A549 (cell line): ENCODE measurements at regions not wholly inside any gene's neighbourhood (a gene's known extent, or its start where the extent isn't known, plus 50 kb on each side); places are given as distances from the start of the nearest gene placed in this dataset.

ENCODE experiments used
- ATAC-seq, 2 experiments: fragments of 200-7000 bp in 1 of 2; fragments of >200 bp in 1 of 2; cut with Nextera tagmentation in 1 of 2; cut with Tn5 transposase in 1 of 2; 3 replicates each; pipeline versions ENCODE4 v1.8.0 to v1.9.1; 2018 to 2020; ENCODE audit warnings: mild to moderate bottlenecking in 1 of 2, moderate library complexity in 1 of 2
- CTCF ChIA-PET: fragments of 300-600 bp; sonication (Branson Sonifier 250); formaldehyde crosslinking; extraction: SDS; loops from one replicate; lab custom pipeline; 2021; ENCODE audit warnings: antibody characterized with exemption, inconsistent platforms; lab: Yijun Ruan, JAX
- POLR2A ChIA-PET: fragments of 350-600 bp; formaldehyde crosslinking; extraction: SDS; loops from one replicate; lab custom pipeline; 2021; ENCODE audit warnings: antibody characterized with exemption, inconsistent platforms; lab: Yijun Ruan, JAX
- DNase-seq, 2 experiments: peaks; one replicate each; pipeline versions ENCODE4 v3.0.0 to v3.0.0-alpha.2; 2011 to 2016; ENCODE audit warnings: low read depth in 1 of 2, low spot score in 1 of 2
- FAIRE-seq: peaks from 2 replicates; lab custom pipeline; 2011; peaks lifted over from hg19 to GRCh38; lab: Jason Lieb, UNC
- H3K27ac ChIP-seq, 2 experiments: fragments of >200 bp; sonication (Bioruptor Twin); formaldehyde crosslinking; 3 replicates each; pipeline ENCODE4 v1.5.1; 2016 to 2017
- H3K4me1 ChIP-seq: fragments of >200 bp; sonication (Bioruptor Twin); formaldehyde crosslinking; 3 replicates; pipeline ENCODE4 v1.6.1; 2016
- H3K4me2 ChIP-seq: fragments of >200 bp; sonication (Bioruptor Twin); formaldehyde crosslinking; 3 replicates; pipeline ENCODE4 v1.6.1; 2016
- H3K4me3 ChIP-seq: fragments of >200 bp; sonication (Bioruptor Twin); formaldehyde crosslinking; 3 replicates; pipeline ENCODE4 v1.5.1; 2016
- H3K9me3 ChIP-seq: fragments of >200 bp; sonication (Bioruptor Twin); formaldehyde crosslinking; 3 replicates; pipeline ENCODE4 v1.6.1; 2016
- CEBPB ChIP-seq, 2 experiments: fragments of >200 bp in 1 of 2; sonication (Bioruptor Twin) in 1 of 2; formaldehyde crosslinking in 1 of 2; IDR thresholded peaks; 2 replicates each; pipeline ENCODE4 v1.6.1; 2012 to 2016
- CTCF ChIP-seq: fragments of >200 bp; sonication (Bioruptor Twin); formaldehyde crosslinking; IDR thresholded peaks from 3 replicates; pipeline ENCODE4 v1.5.1; 2016
- E2F6 ChIP-seq: IDR thresholded peaks from 2 replicates; pipeline ENCODE4 v1.6.1; 2012; ENCODE audit warnings: low read depth, borderline replicate concordance
- ELK1 ChIP-seq: fragments of 150-350 bp; IDR thresholded peaks from 2 replicates; pipeline ENCODE4 v1.6.1; 2014; ENCODE audit warnings: low read depth, mild to moderate bottlenecking, low read length
- EP300 ChIP-seq, 2 experiments: fragments of >200 bp; sonication (Bioruptor Twin); formaldehyde crosslinking; IDR thresholded peaks; 2 replicates in 1 of 2; 3 replicates in 1 of 2; pipeline ENCODE4 v1.6.1; 2016 to 2017
- ESRRA ChIP-seq: fragments of 150-350 bp; IDR thresholded peaks from 2 replicates; pipeline ENCODE4 v1.6.1; 2014; ENCODE audit warnings: mild to moderate bottlenecking, low read length, borderline replicate concordance
- FOSL2 ChIP-seq, 2 experiments: fragments of 450-650 bp in 1 of 2; fragments of >200 bp in 1 of 2; sonication (Bioruptor Twin) in 1 of 2; formaldehyde crosslinking; IDR thresholded peaks; 2 replicates each; pipeline versions ENCODE4 v1.5.0 to v1.6.1; 2016 to 2020; ENCODE audit warnings: mild to moderate bottlenecking in 1 of 2, moderate library complexity in 1 of 2
- HDAC2 ChIP-seq: fragments of 200-600 bp; sonication (generic); IDR thresholded peaks from 2 replicates; pipeline ENCODE4 v1.6.1; 2016
- HEYL ChIP-seq: fragments of 250-450 bp; sonication (Bioruptor Pico); IDR thresholded peaks from 2 replicates; pipeline ENCODE4 v1.8.0; 2021; ENCODE audit warnings: mild to moderate bottlenecking, moderate library complexity
- HOXA7 ChIP-seq: fragments of 250-450 bp; sonication (Bioruptor Pico); IDR thresholded peaks from 2 replicates; pipeline ENCODE4 v1.5.0; 2020; ENCODE audit warnings: mild to moderate bottlenecking, moderate library complexity
- JUNB ChIP-seq: fragments of >200 bp; sonication (Bioruptor Twin); formaldehyde crosslinking; IDR thresholded peaks from 2 replicates; pipeline ENCODE4 v1.6.1; 2016
- MYC ChIP-seq: IDR thresholded peaks from 2 replicates; pipeline ENCODE4 v1.6.1; 2012; ENCODE audit warnings: mild to moderate bottlenecking, inconsistent platforms, low read length, improper control_type of control experiment, borderline replicate concordance
- POLR2A ChIP-seq: IDR thresholded peaks from 2 replicates; pipeline ENCODE4 v1.6.1; 2012; ENCODE audit warnings: mild to moderate bottlenecking, low read length
- RAD21 ChIP-seq, 2 experiments: fragments of >200 bp in 1 of 2; sonication (Bioruptor Twin) in 1 of 2; formaldehyde crosslinking in 1 of 2; IDR thresholded peaks in 1 of 2; conservative IDR thresholded peaks in 1 of 2; 2 replicates in 1 of 2; 3 replicates in 1 of 2; pipeline ENCODE4 v1.6.1; 2012 to 2018; ENCODE audit warnings: inconsistent platforms in 1 of 2
- RARB ChIP-seq: fragments of 250-450 bp; sonication (Bioruptor Pico); IDR thresholded peaks from 2 replicates; pipeline ENCODE4 v1.8.0; 2021; ENCODE audit warnings: mild to moderate bottlenecking, moderate library complexity
- RCOR1 ChIP-seq: fragments of 150-350 bp; IDR thresholded peaks from 2 replicates; pipeline ENCODE4 v1.6.1; 2014; ENCODE audit warnings: antibody characterized with exemption, low read length, low read depth
- RFX5 ChIP-seq: fragments of 450-650 bp; IDR thresholded peaks from 2 replicates; pipeline ENCODE4 v1.7.1; 2014; ENCODE audit warnings: antibody characterized with exemption, mild to moderate bottlenecking, moderate library complexity
- RNF2 ChIP-seq: fragments of 200-600 bp; sonication (generic); IDR thresholded peaks from 2 replicates; pipeline ENCODE4 v1.6.1; 2016; ENCODE audit warnings: low read depth, mild to moderate bottlenecking, antibody characterized with exemption, moderate library complexity, borderline replicate concordance
- SMC3 ChIP-seq: fragments of >200 bp; sonication (Bioruptor Twin); formaldehyde crosslinking; IDR thresholded peaks from 3 replicates; pipeline ENCODE4 v1.6.1; 2018; ENCODE audit warnings: inconsistent platforms
- TFCP2L1 ChIP-seq: fragments of 250-450 bp; sonication (Bioruptor Pico); IDR thresholded peaks from 2 replicates; pipeline ENCODE4 v1.5.0; 2021; ENCODE audit warnings: mild to moderate bottlenecking
- TP53 ChIP-seq: fragments of 250-450 bp; sonication (Bioruptor Pico); IDR thresholded peaks from 2 replicates; pipeline ENCODE4 v1.5.0; 2021; ENCODE audit warnings: mild to moderate bottlenecking, moderate library complexity
- USF2 ChIP-seq: fragments of 450-650 bp; IDR thresholded peaks from 2 replicates; pipeline ENCODE4 v1.6.1; 2014; ENCODE audit warnings: antibody characterized with exemption
- ZFP36 ChIP-seq: fragments of 450-650 bp; IDR thresholded peaks from 2 replicates; pipeline ENCODE4 v1.6.1; 2014; ENCODE audit warnings: borderline replicate concordance; ENCODE audit not compliant: partially characterized antibody
- WGBS: methylation state at CpG from one replicate; pipeline ENCODE4 v1.1.6; 2017; ENCODE audit errors: missing lambda C conversion rate; 5-methylcytosine and 5-hydroxymethylcytosine counted together

- no peak overlapping the region for H3K4me2 ChIP-seq
- CTCF ChIA-PET, result no interaction called here
- ATAC-seq (no peak), FAIRE-seq (no peak), DNase-seq (no peak)
- no peaks in the 10 kb centered on the region for H3K9me3 ChIP-seq
- 22% methylated on average over 3 of the region's 3 CpGs for WGBS
- no peaks in the 10 kb centered on the region for H3K4me1 ChIP-seq
- H3K27ac ChIP-seq, result no peak overlapping the region
- H3K4me3 ChIP-seq, result no peak overlapping the region
- POLR2A ChIA-PET, result no interaction called here
- TF ChIP-seq EP300 (IDR thresholded peaks at IDR 0.05), result no peak
- no peak for TF ChIP-seq ZFP36
Measured at GRCh38 chr10:128258421-128258976, 132.3 kb upstream of the MKI67 start.

GRCh38 chr10:128263891-128264688 lies 137.9 kb upstream of the MKI67 start:
- 20% methylated on average over 13 of the region's 13 CpGs for WGBS
- no peaks in the 10 kb centered on the region for H3K4me1 ChIP-seq
- POLR2A ChIA-PET, result no interaction called here
- peak; percentile 33 to 64 for DNase-seq
- no peak overlapping the region for H3K27ac ChIP-seq
- no peak for FAIRE-seq
- CTCF ChIA-PET, result interaction anchor here (0.8 to 2.6 kb wide), 14 partner anchors 8 to 1708 kb away, joined by 3 to 13 read pairs (median 5); no protein-coding TSS in a partner anchor
- no peak overlapping the region for H3K4me2 ChIP-seq
- peak; percentile 86 to 92 for ATAC-seq
- H3K9me3 ChIP-seq, result no peaks in the 10 kb centered on the region
- TF ChIP-seq JUNB, result no peak
- TF ChIP-seq SMC3, result peak; percentile 57
- TF ChIP-seq CTCF, result peak; percentile 68
- no peak for TF ChIP-seq ESRRA
- TF ChIP-seq RAD21 (conservative IDR thresholded peaks at IDR 0.05 in 1 of 2, IDR thresholded peaks at IDR 0.05 in 1 of 2), result peak; percentile 43 to 56
- no peak overlapping the region for H3K4me3 ChIP-seq

GRCh38 chr10:128265596-128265995 lies 139.4 kb upstream of the MKI67 start:
- Histone ChIP-seq H3K9me3 (no peaks in the 10 kb centered on the region), H3K4me3 (no peak overlapping the region), H3K4me1 (no peaks in the 10 kb centered on the region), H3K27ac (no peak overlapping the region), H3K4me2 (no peak overlapping the region)
- ChIA-PET POLR2A (no interaction called here), CTCF (no interaction called here)
- WGBS, result 58% methylated on average over 26 of the region's 32 CpGs
- FAIRE-seq (no peak), DNase-seq (no peak), ATAC-seq (no peak)
- TF ChIP-seq HDAC2, result no peak
- no peak for TF ChIP-seq ELK1
- no peak for TF ChIP-seq SMC3
- TF ChIP-seq CEBPB (IDR thresholded peaks at IDR 0.05), result no peak

- Histone ChIP-seq H3K4me1 (no peaks in the 10 kb centered on the region), H3K4me3 (no peak overlapping the region), H3K4me2 (0 out of 3 replicates have a peak overlapping the region, but pooled peaks have one; percentile 2), H3K27ac (no peak overlapping the region), H3K9me3 (no peaks in the 10 kb centered on the region)
- WGBS, result 34% methylated on average over 5 of the region's 5 CpGs
- no peak for FAIRE-seq
- CTCF ChIA-PET, result interaction anchor here (0.6 to 3.0 kb wide), 13 partner anchors 8 to 1703 kb away, joined by 3 to 12 read pairs (median 4); no protein-coding TSS in a partner anchor
- peak in 1 of 2 experiments; percentile 28; a peak in 3 of 6 replicates for ATAC-seq
- no peak for DNase-seq
- POLR2A ChIA-PET, result no interaction called here
- TF ChIP-seq EP300 (IDR thresholded peaks at IDR 0.05) (no peak), SMC3 (no peak), ELK1 (no peak), RNF2 (no peak), POLR2A (no peak), RARB (CRISPR knock-in tag) (no peak), MYC (no peak), FOSL2 (IDR thresholded peaks at IDR 0.05) (no peak), FOSL2 (CRISPR knock-in tag; IDR thresholded peaks at IDR 0.05) (no peak), HOXA7 (CRISPR knock-in tag) (no peak), RFX5 (no peak), E2F6 (no peak), TP53 (no peak), HEYL (CRISPR knock-in tag) (no peak), RCOR1 (no peak), TFCP2L1 (no peak), USF2 (no peak)
Measured at GRCh38 chr10:128267581-128267980, 141.4 kb upstream of the MKI67 start.
